Chondrocyte (in vitro differentiated cells): ENCODE measurements at regions not wholly inside any gene's neighbourhood (a gene's known extent, or its start where the extent isn't known, plus 50 kb on each side); places are given as distances from the start of the nearest gene placed in this dataset.

ENCODE experiments used
- DNase-seq: peaks from one replicate; pipeline ENCODE4 v3.0.0; 2021; ENCODE audit warnings: mixed read lengths, low spot score
- H3K27ac Mint-ChIP-seq: one replicate; pipeline ENCODE4 v1.8.0; 2021; ENCODE audit warnings: mild to moderate bottlenecking, moderate library complexity, mixed read lengths; ENCODE audit not compliant: unreplicated experiment
- H3K27me3 Mint-ChIP-seq: 2 replicates; pipeline ENCODE4 v1.8.0; 2021; ENCODE audit warnings: low read depth, mixed read lengths
- H3K36me3 Mint-ChIP-seq: 2 replicates; pipeline ENCODE4 v1.8.0; 2021; ENCODE audit warnings: low read depth, mixed read lengths
- H3K4me1 Mint-ChIP-seq: 2 replicates; pipeline ENCODE4 v1.8.0; 2021; ENCODE audit warnings: low read depth, mild to moderate bottlenecking, mixed read lengths
- H3K4me3 Mint-ChIP-seq: one replicate; pipeline ENCODE4 v1.8.0; 2021; ENCODE audit warnings: mild to moderate bottlenecking, moderate library complexity, mixed read lengths; ENCODE audit not compliant: unreplicated experiment
- H3K9me3 Mint-ChIP-seq: 2 replicates; pipeline ENCODE4 v1.8.0; 2021; ENCODE audit warnings: low read depth, mixed read lengths
- TF ChIP-seq, protein P1 (sequence below): fragments of 200-600 bp; sonication (generic); IDR thresholded peaks from 2 replicates; pipeline ENCODE4 v1.5.0; 2021; ENCODE audit warnings: antibody characterized with exemption, mild to moderate bottlenecking, moderate library complexity

- peaks cover 28% of the 10 kb centered on the region for H3K4me1 Mint-ChIP-seq
- H3K27me3 Mint-ChIP-seq, result no peaks in the 10 kb centered on the region
- no peak overlapping the region for H3K4me3 Mint-ChIP-seq
- no peaks in the 10 kb centered on the region for H3K36me3 Mint-ChIP-seq
- H3K9me3 Mint-ChIP-seq, result peaks cover 3% of the 10 kb centered on the region
- no peak overlapping the region for H3K27ac Mint-ChIP-seq
- TF ChIP-seq, protein P1, sequence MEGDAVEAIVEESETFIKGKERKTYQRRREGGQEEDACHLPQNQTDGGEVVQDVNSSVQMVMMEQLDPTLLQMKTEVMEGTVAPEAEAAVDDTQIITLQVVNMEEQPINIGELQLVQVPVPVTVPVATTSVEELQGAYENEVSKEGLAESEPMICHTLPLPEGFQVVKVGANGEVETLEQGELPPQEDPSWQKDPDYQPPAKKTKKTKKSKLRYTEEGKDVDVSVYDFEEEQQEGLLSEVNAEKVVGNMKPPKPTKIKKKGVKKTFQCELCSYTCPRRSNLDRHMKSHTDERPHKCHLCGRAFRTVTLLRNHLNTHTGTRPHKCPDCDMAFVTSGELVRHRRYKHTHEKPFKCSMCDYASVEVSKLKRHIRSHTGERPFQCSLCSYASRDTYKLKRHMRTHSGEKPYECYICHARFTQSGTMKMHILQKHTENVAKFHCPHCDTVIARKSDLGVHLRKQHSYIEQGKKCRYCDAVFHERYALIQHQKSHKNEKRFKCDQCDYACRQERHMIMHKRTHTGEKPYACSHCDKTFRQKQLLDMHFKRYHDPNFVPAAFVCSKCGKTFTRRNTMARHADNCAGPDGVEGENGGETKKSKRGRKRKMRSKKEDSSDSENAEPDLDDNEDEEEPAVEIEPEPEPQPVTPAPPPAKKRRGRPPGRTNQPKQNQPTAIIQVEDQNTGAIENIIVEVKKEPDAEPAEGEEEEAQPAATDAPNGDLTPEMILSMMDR, result no peak
- DNase-seq, result no peak
Measured at GRCh38 chr3:146800484-146800883, 195.3 kb upstream of the PLSCR5 start.

GRCh38 chr3:146796078-146796477, 190.9 kb upstream of the PLSCR5 start:
- no peaks in the 10 kb centered on the region for H3K36me3 Mint-ChIP-seq
- no peaks in the 10 kb centered on the region for H3K9me3 Mint-ChIP-seq
- H3K27me3 Mint-ChIP-seq, result no peaks in the 10 kb centered on the region
- no peak overlapping the region for H3K4me3 Mint-ChIP-seq
- peaks cover 7% of the 10 kb centered on the region for H3K4me1 Mint-ChIP-seq
- H3K27ac Mint-ChIP-seq, result no peak overlapping the region
- DNase-seq, result no peak
- TF ChIP-seq, protein P1, result no peak

- no peak for DNase-seq
- no peaks in the 10 kb centered on the region for H3K9me3 Mint-ChIP-seq
- H3K4me1 Mint-ChIP-seq, result peaks cover 49% of the 10 kb centered on the region
- TF ChIP-seq, protein P1, result no peak
- peak overlapping the region; percentile 29 for H3K27ac Mint-ChIP-seq
- no peaks in the 10 kb centered on the region for H3K36me3 Mint-ChIP-seq
- no peaks in the 10 kb centered on the region for H3K27me3 Mint-ChIP-seq
- H3K4me3 Mint-ChIP-seq, result no peak overlapping the region
Measured at GRCh38 chr3:146783446-146783845, 178.3 kb upstream of the PLSCR5 start.

GRCh38 chr3:146781606-146782005, 176.5 kb upstream of the PLSCR5 start:
- no peaks in the 10 kb centered on the region for H3K36me3 Mint-ChIP-seq
- no peak overlapping the region for H3K4me3 Mint-ChIP-seq
- no peaks in the 10 kb centered on the region for H3K9me3 Mint-ChIP-seq
- no peak for DNase-seq
- H3K27ac Mint-ChIP-seq, result peak overlapping the region; percentile 83
- no peaks in the 10 kb centered on the region for H3K27me3 Mint-ChIP-seq
- peaks cover 49% of the 10 kb centered on the region for H3K4me1 Mint-ChIP-seq
- TF ChIP-seq, protein P1, result no peak

DNA sequence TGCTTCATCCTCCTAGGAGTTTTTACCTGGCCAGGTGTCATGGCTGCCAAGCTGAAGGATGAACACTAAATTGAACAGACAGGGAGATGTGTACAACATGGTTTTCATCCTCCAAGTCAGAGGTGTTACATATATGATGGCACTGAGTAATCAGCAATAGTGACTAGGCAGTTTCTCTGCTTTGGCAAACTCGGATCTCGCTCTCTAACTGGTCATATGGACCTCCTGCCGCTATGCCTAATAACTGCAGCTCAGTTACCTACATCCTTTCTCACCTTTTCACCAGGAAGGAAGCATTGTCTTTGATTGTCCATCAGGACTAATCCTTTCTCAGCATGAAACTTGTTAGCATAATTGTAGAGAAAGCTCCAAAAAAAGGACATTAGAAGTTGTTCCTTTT, 175.9 kb upstream of the PLSCR5 start:
- Mint-ChIP-seq H3K36me3 (no peaks in the 10 kb centered on the region), H3K4me3 (no peak overlapping the region), H3K27me3 (no peaks in the 10 kb centered on the region), H3K4me1 (peaks cover 49% of the 10 kb centered on the region), H3K27ac (peak overlapping the region; percentile 83), H3K9me3 (no peaks in the 10 kb centered on the region)
- TF ChIP-seq, protein P1, result no peak
- DNase-seq, result no peak
